ENCODE measurements at regions not wholly inside any gene's neighbourhood (a gene's known extent, or its start where the extent isn't known, plus 50 kb on each side); places are given as distances from the start of the nearest gene placed in this dataset.

GRCh38 chr5:81914696-81915095 lies 57.1 kb upstream of the ATG10 start:
- intact Hi-C loops (cut with micrococcal nuclease; ENCODE audit: unreplicated experiment), result no loop called here
- CTCF ChIA-PET, result no interaction called here
- H3K27me3 Mint-ChIP-seq (ENCODE audit: unreplicated experiment), result no peaks in the 10 kb centered on the region
- no peak overlapping the region for H3K27ac Mint-ChIP-seq (ENCODE audit: unreplicated experiment)
- H3K4me3 Mint-ChIP-seq (ENCODE audit: low read depth, unreplicated experiment), result no peak overlapping the region
- no peak for TF ChIP-seq CTCF (IDR thresholded peaks at IDR 0.05; ENCODE audit: unreplicated experiment)
- no TSS peak for BruUV-seq (replicated peaks)
- peaks cover 8% of the 10 kb centered on the region for H3K4me1 Mint-ChIP-seq (ENCODE audit: low read depth, unreplicated experiment)
- no peaks in the 10 kb centered on the region for H3K36me3 Mint-ChIP-seq (ENCODE audit: insufficient read depth, unreplicated experiment)
- peaks cover 2% of the 10 kb centered on the region for H3K9me3 Mint-ChIP-seq (ENCODE audit: low read depth, unreplicated experiment)
- DNase-seq, result no peak

GRCh38 chr5:81912933-81913332 lies 58.9 kb upstream of the ATG10 start:
- CTCF ChIA-PET, result no interaction called here
- DNase-seq, result no peak

GRCh38 chr5:81909677-81910076 lies 62.1 kb upstream of the ATG10 start:
- no peaks in the 10 kb centered on the region for H3K27me3 Mint-ChIP-seq (ENCODE audit: unreplicated experiment)
- CTCF ChIA-PET, result no interaction called here
- intact Hi-C loops (cut with micrococcal nuclease; ENCODE audit: unreplicated experiment), result no loop called here
- H3K36me3 Mint-ChIP-seq (ENCODE audit: insufficient read depth, unreplicated experiment), result no peaks in the 10 kb centered on the region
- TF ChIP-seq CTCF (IDR thresholded peaks at IDR 0.05; ENCODE audit: unreplicated experiment), result no peak
- H3K27ac Mint-ChIP-seq (ENCODE audit: unreplicated experiment), result no peak overlapping the region
- no peaks in the 10 kb centered on the region for H3K4me1 Mint-ChIP-seq (ENCODE audit: low read depth, unreplicated experiment)
- BruUV-seq (replicated peaks), result no TSS peak
- H3K9me3 Mint-ChIP-seq (ENCODE audit: low read depth, unreplicated experiment), result no peaks in the 10 kb centered on the region
- H3K4me3 Mint-ChIP-seq (ENCODE audit: low read depth, unreplicated experiment), result no peak overlapping the region
- no peak for DNase-seq

More at GRCh38 chr5:81912933-81913332, 58.9 kb upstream of the ATG10 start:
- Mint-ChIP-seq H3K4me1 (ENCODE audit: low read depth, unreplicated experiment) (no peaks in the 10 kb centered on the region), H3K27me3 (ENCODE audit: unreplicated experiment) (no peaks in the 10 kb centered on the region), H3K27ac (ENCODE audit: unreplicated experiment) (no peak overlapping the region), H3K36me3 (ENCODE audit: insufficient read depth, unreplicated experiment) (no peaks in the 10 kb centered on the region), H3K4me3 (ENCODE audit: low read depth, unreplicated experiment) (no peak overlapping the region), H3K9me3 (ENCODE audit: low read depth, unreplicated experiment) (peaks cover 2% of the 10 kb centered on the region)
- BruUV-seq (replicated peaks), result no TSS peak
- TF ChIP-seq CTCF (IDR thresholded peaks at IDR 0.05; ENCODE audit: unreplicated experiment), result no peak
- intact Hi-C loops (cut with micrococcal nuclease; ENCODE audit: unreplicated experiment), result no loop called here

- no TSS peak for BruUV-seq (replicated peaks)
- TF ChIP-seq CTCF (IDR thresholded peaks at IDR 0.05; ENCODE audit: unreplicated experiment), result no peak
- Mint-ChIP-seq H3K9me3 (ENCODE audit: low read depth, unreplicated experiment) (no peaks in the 10 kb centered on the region), H3K4me3 (ENCODE audit: low read depth, unreplicated experiment) (no peak overlapping the region), H3K27me3 (ENCODE audit: unreplicated experiment) (no peaks in the 10 kb centered on the region), H3K27ac (ENCODE audit: unreplicated experiment) (no peak overlapping the region), H3K36me3 (ENCODE audit: insufficient read depth, unreplicated experiment) (no peaks in the 10 kb centered on the region), H3K4me1 (ENCODE audit: low read depth, unreplicated experiment) (no peaks in the 10 kb centered on the region)
- intact Hi-C loops (cut with micrococcal nuclease; ENCODE audit: unreplicated experiment), result no loop called here
- CTCF ChIA-PET, result no interaction called here
- no peak for DNase-seq
Observed at GRCh38 chr5:81908771-81909170, 63.1 kb upstream of the ATG10 start.

GRCh38 chr5:81908044-81908443 lies 63.8 kb upstream of the ATG10 start:
- BruUV-seq (replicated peaks), result no TSS peak
- no peaks in the 10 kb centered on the region for H3K36me3 Mint-ChIP-seq (ENCODE audit: insufficient read depth, unreplicated experiment)
- no peak overlapping the region for H3K4me3 Mint-ChIP-seq (ENCODE audit: low read depth, unreplicated experiment)

More at GRCh38 chr5:81908044-81908443, 63.8 kb upstream of the ATG10 start:
- CTCF ChIA-PET, result no interaction called here
- intact Hi-C loops (cut with micrococcal nuclease; ENCODE audit: unreplicated experiment), result no loop called here
- Mint-ChIP-seq H3K27ac (ENCODE audit: unreplicated experiment) (no peak overlapping the region), H3K27me3 (ENCODE audit: unreplicated experiment) (no peaks in the 10 kb centered on the region), H3K4me1 (ENCODE audit: low read depth, unreplicated experiment) (no peaks in the 10 kb centered on the region), H3K9me3 (ENCODE audit: low read depth, unreplicated experiment) (no peaks in the 10 kb centered on the region)
- no peak for TF ChIP-seq CTCF (IDR thresholded peaks at IDR 0.05; ENCODE audit: unreplicated experiment)
- DNase-seq, result no peak

Data from Calu3 (cell line).